IMR-90 (cell line): ENCODE measurements at regions not wholly inside any gene's neighbourhood (a gene's known extent, or its start where the extent isn't known, plus 50 kb on each side); places are given as distances from the start of the nearest gene placed in this dataset.

ENCODE experiments used
- ATAC-seq: fragments of 200-7000 bp; cut with Tn5 transposase; 2 replicates; pipeline ENCODE4 v1.9.1; 2020; ENCODE audit warnings: low read depth, mild to moderate bottlenecking, moderate library complexity
- BruUV-seq: library from RNA; stranded (reverse); fragments of 400-500 nt; replicated peaks from 2 replicates; lab custom pipeline; 2021; lab: Mats Ljungman, UMichigan
- CTCF ChIA-PET: fragments of 300-600 bp; formaldehyde crosslinking; extraction: SDS; loops from one replicate; lab custom pipeline; 2021; ENCODE audit warnings: antibody characterized with exemption; lab: Yijun Ruan, JAX
- POLR2A ChIA-PET: fragments of 300-600 bp; sonication (Branson Sonifier 250); formaldehyde crosslinking; loops from one replicate; lab custom pipeline; 2022; ENCODE audit warnings: antibody characterized with exemption; ENCODE audit not compliant: unreplicated experiment; lab: Charles Lee
- DNase-seq: peaks from one replicate; pipeline ENCODE4 v3.0.0; 2013
- H2AFZ ChIP-seq: replicated peaks from 2 replicates; pipeline ENCODE3; 2013; ENCODE audit warnings: low read length, mild to moderate bottlenecking; ENCODE audit not compliant: poor library complexity
- H2AK5ac ChIP-seq: 2 replicates; pipeline ENCODE4 v1.6.1; 2013; ENCODE audit warnings: low read depth, low read length, inconsistent platforms
- H2AK9ac ChIP-seq: replicated peaks from 2 replicates; pipeline ENCODE3; 2013; ENCODE audit warnings: mild to moderate bottlenecking, low read depth, low read length, moderate library complexity; ENCODE audit not compliant: poor library complexity
- H2BK120ac ChIP-seq: 2 replicates; pipeline ENCODE4 v1.6.1; 2013; ENCODE audit warnings: low read depth, low read length, inconsistent platforms
- H2BK15ac ChIP-seq: 3 replicates; pipeline ENCODE4 v1.6.1; 2013; ENCODE audit warnings: low read depth, low read length, inconsistent platforms
- H2BK20ac ChIP-seq: 2 replicates; pipeline ENCODE4 v1.6.1; 2013; ENCODE audit warnings: low read depth, mild to moderate bottlenecking, inconsistent platforms, low read length, moderate library complexity
- H2BK5ac ChIP-seq: 2 replicates; pipeline ENCODE4 v1.6.1; 2013; ENCODE audit warnings: mild to moderate bottlenecking, low read depth, low read length, inconsistent platforms; ENCODE audit not compliant: poor library complexity, severe bottlenecking
- H3K14ac ChIP-seq: replicated peaks from 2 replicates; pipeline ENCODE4 v1.6.1; 2013; ENCODE audit warnings: low read depth, low read length, inconsistent platforms
- H3K18ac ChIP-seq: 2 replicates; pipeline ENCODE4 v1.6.1; 2013; ENCODE audit warnings: low read depth, low read length, control low read depth
- H3K23ac ChIP-seq: 2 replicates; pipeline ENCODE4 v1.6.1; 2013; ENCODE audit warnings: low read depth, low read length, inconsistent platforms
- H3K27ac ChIP-seq: 2 replicates; pipeline ENCODE4 v1.5.1; 2013; ENCODE audit warnings: mild to moderate bottlenecking, control low read depth, low read length; ENCODE audit not compliant: insufficient read depth
- H3K27me3 ChIP-seq: 2 replicates; pipeline ENCODE4 v1.6.1; 2013; ENCODE audit warnings: low read length; ENCODE audit not compliant: control insufficient read depth, insufficient read depth
- H3K36me3 ChIP-seq: 2 replicates; pipeline ENCODE4 v1.6.1; 2013; ENCODE audit warnings: low read length, mixed read lengths; ENCODE audit not compliant: control insufficient read depth, insufficient read depth
- H3K4ac ChIP-seq: 2 replicates; pipeline ENCODE4 v1.6.1; 2013; ENCODE audit warnings: low read depth, low read length, inconsistent platforms
- H3K4me1 ChIP-seq: 2 replicates; pipeline ENCODE4 v1.6.1; 2013; ENCODE audit warnings: low read length, mixed read lengths; ENCODE audit not compliant: control insufficient read depth, insufficient read depth
- H3K4me2 ChIP-seq: 2 replicates; pipeline ENCODE4 v1.6.1; 2013; ENCODE audit warnings: low read depth, mild to moderate bottlenecking, control low read depth, low read length, moderate library complexity
- H3K4me3 ChIP-seq: 2 replicates; pipeline ENCODE4 v1.5.1; 2013; ENCODE audit warnings: low read depth, mild to moderate bottlenecking, control low read depth, low read length, moderate library complexity; ENCODE audit not compliant: insufficient read depth
- H3K56ac ChIP-seq: 2 replicates; pipeline ENCODE4 v1.6.1; 2013; ENCODE audit warnings: low read length, inconsistent platforms; ENCODE audit not compliant: insufficient read depth; ENCODE audit errors: extremely low read depth
- H3K79me1 ChIP-seq, 2 experiments: 2 replicates each; pipeline ENCODE4 v1.6.1; 2013; ENCODE audit warnings: low read length in 2 of 2, inconsistent platforms in 1 of 2, low read depth in 1 of 2
- H3K9ac ChIP-seq: 2 replicates; pipeline ENCODE4 v1.6.1; 2013; ENCODE audit warnings: low read depth, low read length, control low read depth
- H3K9me1 ChIP-seq: 2 replicates; pipeline ENCODE4 v1.6.1; 2013; ENCODE audit warnings: low read length, inconsistent platforms; ENCODE audit not compliant: insufficient read depth
- H3K9me3 ChIP-seq: 2 replicates; pipeline ENCODE4 v1.6.1; 2013; ENCODE audit warnings: low read length; ENCODE audit not compliant: control insufficient read depth, insufficient read depth
- H4K20me1 ChIP-seq: 2 replicates; pipeline ENCODE4 v1.6.1; 2013; ENCODE audit warnings: low read length, inconsistent platforms; ENCODE audit not compliant: insufficient read depth
- H4K5ac ChIP-seq: 2 replicates; pipeline ENCODE4 v1.6.1; 2013; ENCODE audit warnings: mild to moderate bottlenecking, low read depth, low read length, control low read depth
- H4K8ac ChIP-seq, 2 experiments: 2 replicates each; pipeline ENCODE4 v1.6.1; 2013; ENCODE audit warnings: low read depth in 2 of 2, low read length in 2 of 2, control low read depth in 1 of 2, inconsistent platforms in 1 of 2
- H4K91ac ChIP-seq: 2 replicates; pipeline ENCODE4 v1.6.1; 2013; ENCODE audit warnings: low read depth, low read length, inconsistent platforms; ENCODE audit not compliant: insufficient read depth
- RAD21 ChIP-seq: IDR thresholded peaks from 2 replicates; pipeline ENCODE4 v1.6.1; 2012; ENCODE audit warnings: low read length, improper control_type of control experiment
- WGBS, 2 experiments: methylation state at CpG; one replicate each; pipeline versions ENCODE4 v1.1.5 to v1.1.7; 2013; ENCODE audit warnings: missing lambda C conversion rate in 2 of 2; ENCODE audit not compliant: insufficient read length in 1 of 2; ENCODE audit errors: extremely low coverage in 2 of 2; 5-methylcytosine and 5-hydroxymethylcytosine counted together
- dilution Hi-C: fragments of 300-500 bp; cut with HindIII; formaldehyde crosslinking; loops from one replicate; pipeline ENCODE4 v1.14.3; 2018; ENCODE audit warnings: low sequenced_read_pairs; ENCODE audit not compliant: unreplicated experiment
- in situ Hi-C: fragments of 300-500 bp; cut with MboI; formaldehyde crosslinking; loops from 3 replicates; pipeline ENCODE4 v1.14.3; 2019; ENCODE audit warnings: low sequenced_read_pairs, inconsistent platforms, mixed read lengths
- intact Hi-C: fragments of 100-400 bp; cut with micrococcal nuclease; formaldehyde crosslinking; loops from 2 replicates; pipeline ENCODE4 v1.10.0; 2022

GRCh38 chr9:80351612-80352011 lies 779.8 kb downstream of the TLE4 start:
- ATAC-seq (no peak), DNase-seq (no peak)
- no peak overlapping the region for H4K5ac ChIP-seq
- no peaks in the 10 kb centered on the region for H3K27me3 ChIP-seq
- H3K9me3 ChIP-seq = no peaks in the 10 kb centered on the region
- H3K23ac ChIP-seq = no peak overlapping the region
- H3K4ac ChIP-seq = no peak overlapping the region
- in situ Hi-C loops = no loop called here
- TF ChIP-seq RAD21 = no peak
- H3K4me2 ChIP-seq = no peak overlapping the region
- H3K4me3 ChIP-seq = no peak overlapping the region
- H3K9ac ChIP-seq = no peak overlapping the region
- no peak overlapping the region for H3K56ac ChIP-seq
- WGBS, 2 experiments = no CpG with 5 or more reads among the region's 1 CpG
- H2AK9ac ChIP-seq = no peak overlapping the region
- POLR2A ChIA-PET = no interaction called here
- H4K8ac ChIP-seq = no peak overlapping the region
- no peak overlapping the region for H2AFZ ChIP-seq
- no peak overlapping the region for H2BK5ac ChIP-seq
- H3K36me3 ChIP-seq = no peaks in the 10 kb centered on the region
- H2BK15ac ChIP-seq = no peak overlapping the region
- intact Hi-C loops = no loop called here
- BruUV-seq = no TSS peak
- no peaks in the 10 kb centered on the region for H3K4me1 ChIP-seq
- no peak overlapping the region for H3K27ac ChIP-seq
- no peak overlapping the region for H2BK120ac ChIP-seq
- dilution Hi-C loops = no loop called here
- H3K79me1 ChIP-seq = no peaks in the 10 kb centered on the region
- no peak overlapping the region for H3K18ac ChIP-seq
- no peak overlapping the region for H2BK20ac ChIP-seq
- H4K91ac ChIP-seq = no peak overlapping the region
- no peaks in the 10 kb centered on the region for H4K20me1 ChIP-seq
- no peak overlapping the region for H2AK5ac ChIP-seq
- H3K14ac ChIP-seq = no peak overlapping the region
- CTCF ChIA-PET = no interaction called here
- no peaks in the 10 kb centered on the region for H3K9me1 ChIP-seq
